ENCODE measurements at regions not wholly inside any gene's neighbourhood (a gene's known extent, or its start where the extent isn't known, plus 50 kb on each side); places are given as distances from the start of the nearest gene placed in this dataset.

GRCh38 chr9:115985657-115986056, 167.9 kb upstream of the PAPPA start:
- DNase-seq (ENCODE audit: low spot score), result no peak
- no peaks in the 10 kb centered on the region for H3K4me1 ChIP-seq (ENCODE audit: control insufficient read depth in 4 of 4, insufficient read depth in 4 of 4, low read length in 3 of 4)
- no peaks in the 10 kb centered on the region for H3K9me3 ChIP-seq (ENCODE audit: control insufficient read depth in 4 of 4, low read length in 3 of 4)
- H3K27ac ChIP-seq (ENCODE audit: low read depth in 1 of 2, low read length in 2 of 2), result no peak overlapping the region
- no peaks in the 10 kb centered on the region for H3K36me3 ChIP-seq (ENCODE audit: control insufficient read depth in 4 of 4, insufficient read depth in 3 of 4, low read depth in 1 of 4, low read length in 3 of 4)
- H3K9ac ChIP-seq (ENCODE audit: low read depth in 1 of 2, low read length in 2 of 2), result no peak overlapping the region
- TF ChIP-seq NR2F2 (IDR thresholded peaks at IDR 0.05), result no peak
- no peak for TF ChIP-seq RAD21 (IDR thresholded peaks at IDR 0.05)
- TF ChIP-seq CTCF (IDR thresholded peaks at IDR 0.05; ENCODE audit: low read depth, low read length, missing input control), result no peak
- no peak for TF ChIP-seq EGR1 (IDR thresholded peaks at IDR 0.05; ENCODE audit: low read depth in 2 of 2)
- no peak for TF ChIP-seq FOXA2 (IDR thresholded peaks at IDR 0.05)
- no peak for TF ChIP-seq HNF4G (IDR thresholded peaks at IDR 0.05)
- no peak for TF ChIP-seq REST (IDR thresholded peaks at IDR 0.05)
- no peak for TF ChIP-seq FOXA1 (IDR thresholded peaks at IDR 0.05)
- TF ChIP-seq HNF4A (conservative IDR thresholded peaks at IDR 0.05), result no peak
- no peak for TF ChIP-seq SP1 (IDR thresholded peaks at IDR 0.05)
- H3K27me3 ChIP-seq (ENCODE audit: control insufficient read depth in 4 of 4, insufficient read depth in 4 of 4, low read length in 3 of 4), result no peaks in the 10 kb centered on the region
- 82% methylated on average over 1 of the region's 1 CpG for WGBS
- no peak overlapping the region for H3K4me3 ChIP-seq (ENCODE audit: low read depth in 1 of 3, low read length in 3 of 3)

- TF ChIP-seq JUND (IDR thresholded peaks at IDR 0.05) (no peak), NR2F2 (IDR thresholded peaks at IDR 0.05) (no peak), TAF1 (conservative IDR thresholded peaks at IDR 0.05) (no peak), RAD21 (IDR thresholded peaks at IDR 0.05) (no peak), FOXA1 (IDR thresholded peaks at IDR 0.05) (no peak), HNF4G (IDR thresholded peaks at IDR 0.05) (no peak), YY1 (IDR thresholded peaks at IDR 0.05) (no peak), RXRA (IDR thresholded peaks at IDR 0.05) (no peak), SP1 (IDR thresholded peaks at IDR 0.05) (no peak), EGR1 (IDR thresholded peaks at IDR 0.05; ENCODE audit: low read depth in 2 of 2) (no peak), GABPA (IDR thresholded peaks at IDR 0.05 in 1 of 2, conservative IDR thresholded peaks at IDR 0.05 in 1 of 2) (no peak), MAX (IDR thresholded peaks at IDR 0.05) (no peak), HNF4A (conservative IDR thresholded peaks at IDR 0.05) (no peak), REST (IDR thresholded peaks at IDR 0.05) (no peak), FOXA2 (IDR thresholded peaks at IDR 0.05) (no peak)
- TF ChIP-seq, protein P1, sequence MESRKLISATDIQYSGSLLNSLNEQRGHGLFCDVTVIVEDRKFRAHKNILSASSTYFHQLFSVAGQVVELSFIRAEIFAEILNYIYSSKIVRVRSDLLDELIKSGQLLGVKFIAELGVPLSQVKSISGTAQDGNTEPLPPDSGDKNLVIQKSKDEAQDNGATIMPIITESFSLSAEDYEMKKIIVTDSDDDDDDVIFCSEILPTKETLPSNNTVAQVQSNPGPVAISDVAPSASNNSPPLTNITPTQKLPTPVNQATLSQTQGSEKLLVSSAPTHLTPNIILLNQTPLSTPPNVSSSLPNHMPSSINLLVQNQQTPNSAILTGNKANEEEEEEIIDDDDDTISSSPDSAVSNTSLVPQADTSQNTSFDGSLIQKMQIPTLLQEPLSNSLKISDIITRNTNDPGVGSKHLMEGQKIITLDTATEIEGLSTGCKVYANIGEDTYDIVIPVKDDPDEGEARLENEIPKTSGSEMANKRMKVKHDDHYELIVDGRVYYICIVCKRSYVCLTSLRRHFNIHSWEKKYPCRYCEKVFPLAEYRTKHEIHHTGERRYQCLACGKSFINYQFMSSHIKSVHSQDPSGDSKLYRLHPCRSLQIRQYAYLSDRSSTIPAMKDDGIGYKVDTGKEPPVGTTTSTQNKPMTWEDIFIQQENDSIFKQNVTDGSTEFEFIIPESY (IDR thresholded peaks at IDR 0.05), result no peak
- TF ChIP-seq, protein P2, sequence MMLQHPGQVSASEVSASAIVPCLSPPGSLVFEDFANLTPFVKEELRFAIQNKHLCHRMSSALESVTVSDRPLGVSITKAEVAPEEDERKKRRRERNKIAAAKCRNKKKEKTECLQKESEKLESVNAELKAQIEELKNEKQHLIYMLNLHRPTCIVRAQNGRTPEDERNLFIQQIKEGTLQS (IDR thresholded peaks at IDR 0.05), result no peak
- Histone ChIP-seq H3K36me3 (ENCODE audit: control insufficient read depth in 4 of 4, insufficient read depth in 3 of 4, low read depth in 1 of 4, low read length in 3 of 4) (no peaks in the 10 kb centered on the region), H3K9me3 (ENCODE audit: control insufficient read depth in 4 of 4, low read length in 3 of 4) (no peaks in the 10 kb centered on the region), H3K9ac (ENCODE audit: low read depth in 1 of 2, low read length in 2 of 2) (no peak overlapping the region), H3K4me1 (ENCODE audit: control insufficient read depth in 4 of 4, insufficient read depth in 4 of 4, low read length in 3 of 4) (no peaks in the 10 kb centered on the region), H3K27me3 (ENCODE audit: control insufficient read depth in 4 of 4, insufficient read depth in 4 of 4, low read length in 3 of 4) (no peaks in the 10 kb centered on the region), H3K27ac (ENCODE audit: low read depth in 1 of 2, low read length in 2 of 2) (no peak overlapping the region), H3K4me3 (ENCODE audit: low read depth in 1 of 3, low read length in 3 of 3) (no peak overlapping the region)
- WGBS, result 85% methylated on average over 3 of the region's 3 CpGs
- DNase-seq (ENCODE audit: low spot score), result no peak
These were observed 167.1 kb upstream of the PAPPA start for GRCh38 chr9:115986508-115986907.

Measured in liver (tissue), 8 donors.